Stimulated activated naive CD4-positive, alpha-beta T cell treated with Interleukin-2 at 50 U/mL for 16 hours (primary cell): ENCODE measurements at regions not wholly inside any gene's neighbourhood (a gene's known extent, or its start where the extent isn't known, plus 50 kb on each side); places are given as distances from the start of the nearest gene placed in this dataset.
"Not testable (repeated sequence)": the region's sequence is repeated elsewhere in the genome, so short reads cannot be mapped to it uniquely, and the experiment has no call there.

Experiments used
- DNase-seq: peaks from one replicate; lab custom pipeline; 2025; lab: John Stamatoyannopoulos, UW

DNA sequence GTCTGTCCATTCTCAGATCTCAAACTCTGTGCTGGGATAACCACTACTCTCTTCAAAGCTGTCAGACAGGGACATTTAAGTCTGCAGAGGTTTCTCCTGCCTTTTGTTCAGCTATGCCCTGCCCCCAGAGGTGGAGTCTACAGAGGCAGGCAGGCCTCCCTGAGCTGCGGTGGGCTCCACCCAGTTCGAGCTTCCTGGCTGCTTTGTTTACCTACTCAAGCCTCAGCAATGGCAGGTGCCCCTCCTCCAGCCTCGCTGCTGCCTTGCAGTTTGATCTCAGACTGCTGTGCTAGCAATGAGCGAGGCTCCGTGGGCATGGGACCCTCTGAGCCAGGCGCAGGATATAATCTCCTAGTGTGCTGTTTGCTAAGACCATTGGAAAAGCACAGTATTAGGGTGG, 53.1 kb upstream of the HUNK start:
- not testable (repeated sequence) for DNase-seq

DNA sequence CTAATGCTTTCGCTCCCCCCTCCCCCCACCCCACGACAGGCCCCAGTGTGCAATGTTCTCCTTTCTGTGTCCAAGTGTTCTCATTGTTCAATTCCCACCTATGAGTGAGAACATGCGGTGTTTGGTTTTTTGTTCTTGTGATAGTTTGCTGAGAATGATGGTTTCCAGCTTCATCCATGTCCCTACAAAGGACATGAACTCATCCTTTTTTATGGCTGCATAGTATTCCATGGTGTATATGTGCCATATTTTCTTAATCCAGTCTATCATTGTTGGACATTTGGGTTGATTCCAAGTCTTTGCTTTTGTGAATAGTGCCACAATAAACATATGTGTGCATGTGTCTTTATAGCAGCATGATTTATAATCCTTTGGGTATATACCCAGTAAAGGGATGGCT, 58.5 kb upstream of the HUNK start:
- DNase-seq, result not testable (repeated sequence)

DNA sequence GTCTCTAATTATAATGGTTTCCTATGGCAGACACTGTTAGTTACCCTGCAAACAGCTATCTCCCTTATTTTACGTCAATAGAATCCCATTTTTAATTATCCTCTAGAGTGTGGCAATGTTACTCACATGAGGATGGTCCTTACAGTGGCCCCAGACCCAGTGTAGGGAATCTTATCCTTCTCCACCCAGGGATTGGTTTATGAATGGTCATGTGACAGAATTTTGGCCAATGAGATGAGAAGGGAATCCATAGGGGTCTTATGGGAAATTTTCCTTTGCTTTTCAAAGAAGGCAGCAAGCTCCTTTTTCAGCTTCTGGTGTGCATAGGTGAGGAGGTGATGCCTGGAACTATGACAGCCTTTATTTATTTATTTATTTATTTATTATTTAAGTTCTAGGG, 59.0 kb upstream of the HUNK start:
- no peak for DNase-seq

DNA sequence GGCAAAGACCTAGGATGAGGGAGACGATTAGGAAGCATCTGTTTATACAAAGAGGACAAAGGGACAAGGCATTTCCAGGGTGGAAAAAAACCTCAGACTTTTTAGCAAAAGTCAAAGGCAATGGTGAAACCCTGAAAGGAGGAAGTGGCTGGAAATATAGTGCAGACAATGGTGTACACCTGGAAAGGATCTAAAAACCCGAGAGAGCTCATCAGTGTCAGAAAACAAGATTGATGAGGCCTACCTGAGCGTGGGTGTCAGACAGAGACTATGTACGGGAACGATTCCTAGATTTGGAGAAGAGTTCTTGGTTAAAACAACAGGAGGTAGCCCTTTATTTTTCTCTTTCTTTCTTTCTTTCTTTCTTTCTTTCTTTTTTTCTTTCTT, 68.8 kb upstream of the HUNK start:
- DNase-seq, result no peak

DNA sequence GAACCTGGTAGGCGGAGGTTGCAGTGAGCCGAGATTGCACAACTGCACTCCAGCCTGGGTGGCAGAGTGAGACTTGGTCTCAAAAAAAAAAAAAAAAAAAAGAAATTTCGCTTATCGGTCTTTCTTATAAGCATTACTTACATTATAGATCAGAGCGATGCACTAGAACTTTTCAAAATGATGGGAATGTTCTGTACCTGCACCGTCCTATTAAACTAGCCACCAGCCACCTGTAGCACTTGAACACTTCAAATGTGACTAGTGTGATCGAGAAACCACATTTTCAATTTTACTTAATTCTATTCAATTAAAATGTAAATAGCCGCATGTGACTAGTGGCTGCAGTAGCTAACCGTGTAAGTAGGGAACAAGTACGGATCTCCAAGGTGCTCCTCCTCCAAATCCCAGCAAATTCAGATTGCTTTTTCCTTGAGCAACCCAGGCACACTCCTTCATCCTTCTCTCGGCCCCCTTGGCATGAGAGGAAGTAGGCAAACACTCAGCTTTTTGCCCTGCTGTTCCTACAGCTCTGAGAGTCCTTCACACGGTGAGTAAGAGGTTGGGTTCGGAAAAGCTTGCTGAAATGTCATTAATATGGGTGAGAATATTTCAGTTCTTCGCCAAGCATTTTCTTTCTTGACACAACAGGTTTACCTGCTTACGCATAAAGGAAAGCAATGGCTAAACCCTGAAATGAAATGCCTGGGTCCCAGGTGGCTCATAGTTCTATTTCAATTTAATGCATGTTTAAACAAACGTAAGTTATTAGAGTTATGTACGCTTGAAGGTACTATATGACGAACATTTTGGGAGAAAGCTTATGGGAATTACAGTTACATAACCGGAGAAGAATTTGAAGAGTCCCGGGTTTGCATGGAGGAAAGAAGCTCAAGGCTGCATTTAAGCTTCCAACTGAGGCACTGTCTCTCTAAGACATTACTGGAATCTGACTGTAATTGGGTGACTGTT, 69.5 kb upstream of the HUNK start:
- DNase-seq, result no peak

DNA sequence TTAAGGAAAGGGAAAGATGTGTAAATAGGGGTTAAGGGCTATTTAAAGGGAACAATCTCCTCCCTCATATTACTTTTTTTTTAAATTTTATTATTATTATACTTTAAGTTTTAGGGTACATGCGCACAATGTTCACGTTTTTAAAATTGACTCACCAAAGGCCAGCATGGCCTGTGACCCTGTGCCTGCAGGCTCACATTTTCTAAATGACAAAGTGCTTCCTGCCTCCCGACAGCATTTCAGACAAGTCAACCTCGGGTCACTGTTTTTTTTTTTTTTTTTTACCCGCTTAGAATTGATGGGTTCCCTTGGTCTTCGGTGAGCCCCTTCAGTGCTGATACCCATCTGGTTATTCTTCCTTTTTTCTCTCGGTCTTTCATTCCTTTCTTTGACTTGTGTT, 70.4 kb upstream of the SCAF4 start:
- DNase-seq, result no peak

DNA sequence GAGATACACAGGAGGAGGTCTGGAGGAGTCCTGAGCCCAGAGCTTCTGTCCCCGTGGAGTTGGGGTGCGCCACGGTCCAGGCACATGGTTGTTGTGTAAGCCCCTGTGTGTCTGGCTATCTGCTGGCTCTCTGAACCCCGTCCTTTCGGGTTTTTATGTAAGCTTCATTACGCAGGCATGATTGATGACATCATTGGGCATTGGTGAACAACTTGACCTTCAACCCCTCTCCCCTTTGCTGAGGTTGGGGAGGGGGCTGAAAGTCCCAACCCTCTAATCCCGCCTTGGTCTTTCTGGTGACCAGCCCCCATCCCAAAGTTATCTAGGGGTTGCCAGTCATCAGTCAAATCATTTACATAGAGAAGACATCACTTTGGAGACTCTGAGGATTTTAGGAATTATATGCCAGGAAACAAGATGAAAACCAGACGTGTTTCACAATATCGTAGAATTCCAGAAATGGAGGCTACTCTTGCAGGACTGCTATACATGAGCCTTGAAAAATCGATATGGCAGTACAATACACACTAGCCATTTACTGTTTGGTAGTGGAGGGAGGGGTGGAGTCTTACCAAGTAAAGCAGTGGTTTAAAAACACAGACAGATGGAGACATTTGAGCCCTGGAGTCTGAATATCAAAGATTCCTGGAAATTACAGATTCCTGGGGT, 69.8 kb upstream of the SCAF4 start:
- no peak for DNase-seq

DNA sequence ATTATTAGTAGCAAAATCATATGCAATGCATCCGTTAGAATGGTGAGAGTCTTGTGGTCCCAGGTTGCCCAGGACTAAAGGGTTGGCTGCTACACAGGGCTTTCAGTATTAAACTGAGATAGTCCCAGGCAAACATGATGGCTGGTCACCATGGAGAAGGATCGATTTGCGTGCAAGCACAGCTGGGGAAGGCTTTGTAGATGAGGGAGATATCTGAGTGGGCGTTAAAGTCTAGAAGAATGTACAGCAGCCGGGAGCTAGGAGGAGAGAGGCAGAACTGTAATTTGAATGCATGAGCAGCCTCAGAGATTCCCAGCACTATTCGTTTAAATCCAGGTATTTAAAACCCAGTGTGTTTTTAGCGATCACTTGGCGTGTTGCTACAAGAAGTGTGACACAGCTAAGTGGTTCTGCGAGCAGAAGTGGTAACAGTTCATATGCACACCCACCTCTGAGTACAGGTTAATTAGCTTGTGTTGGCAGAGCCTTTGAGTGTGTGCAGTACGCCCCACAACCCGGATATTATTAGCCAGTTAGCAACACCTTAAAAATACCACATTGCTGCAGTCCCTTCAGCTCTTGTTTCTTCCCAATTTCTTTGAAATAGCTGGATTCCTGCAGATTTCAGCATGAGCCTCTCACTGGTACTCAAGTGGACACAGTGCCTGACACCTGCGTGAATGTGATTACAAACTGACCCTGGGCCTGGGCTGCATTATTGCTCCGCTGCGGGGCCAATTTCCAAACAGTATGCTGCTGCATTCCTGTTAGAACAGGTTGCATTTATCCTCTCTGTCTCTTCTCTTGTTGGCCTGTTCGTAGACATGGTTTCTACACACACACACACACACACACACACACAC, 67.2 kb upstream of the SCAF4 start:
- DNase-seq, result no peak

DNA sequence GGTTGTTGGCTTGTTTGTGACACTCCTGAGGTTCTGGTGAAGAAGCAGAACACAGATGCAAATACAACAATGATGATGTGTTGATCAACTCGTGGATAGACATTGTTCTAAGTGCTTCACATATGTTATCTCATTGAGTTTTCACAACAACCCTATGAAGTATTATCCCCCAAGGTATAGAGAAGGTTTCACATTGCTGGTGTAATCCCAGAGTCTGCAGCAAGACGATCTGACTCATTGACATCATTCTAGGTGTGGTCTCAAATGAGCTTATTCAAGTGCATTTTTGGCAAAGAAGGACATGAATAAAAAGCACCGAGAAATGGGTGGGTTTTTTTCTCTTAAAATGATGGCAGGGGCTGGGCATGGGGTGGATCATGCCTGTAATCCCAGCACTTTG, 64.1 kb upstream of the SCAF4 start:
- no peak for DNase-seq

DNA sequence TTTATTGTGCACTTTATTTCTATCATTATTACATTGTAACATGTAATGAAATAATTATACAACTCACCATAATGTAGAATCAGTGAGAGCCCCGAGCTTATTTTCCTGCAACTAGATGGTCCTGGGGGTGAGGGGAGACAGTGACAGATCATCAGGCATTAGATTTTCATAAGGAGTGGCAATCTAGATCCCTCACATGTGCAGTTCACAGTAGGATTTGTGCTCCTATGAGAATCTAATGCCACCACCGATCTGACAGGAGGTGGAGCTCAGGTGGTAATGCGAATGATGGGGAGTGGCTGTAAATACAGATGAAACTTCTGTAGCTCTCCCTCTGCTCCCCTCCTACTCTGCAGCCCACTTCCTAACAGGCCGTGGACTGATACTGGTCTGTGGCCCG, 58.5 kb upstream of the SCAF4 start:
- DNase-seq, result not testable (repeated sequence)

DNA sequence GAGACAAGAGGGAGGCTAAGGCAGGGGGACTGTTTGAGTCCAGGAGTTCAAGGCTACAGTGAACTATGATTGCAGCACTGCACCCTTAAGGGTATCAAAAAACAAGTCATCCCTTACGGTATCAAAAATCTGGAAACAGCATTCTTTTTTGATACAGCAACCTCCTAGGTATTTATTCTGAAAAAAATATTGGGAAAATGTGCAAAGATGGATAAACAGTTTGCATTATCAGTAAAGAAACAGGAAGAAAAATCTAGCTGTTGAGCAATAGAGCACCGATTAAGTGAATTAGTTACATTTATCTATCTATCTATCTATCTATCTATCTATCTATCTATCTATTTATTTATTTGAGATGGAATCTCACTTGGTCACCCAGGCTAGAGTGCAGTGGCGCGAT, 56.7 kb upstream of the SCAF4 start:
- no peak for DNase-seq

DNA sequence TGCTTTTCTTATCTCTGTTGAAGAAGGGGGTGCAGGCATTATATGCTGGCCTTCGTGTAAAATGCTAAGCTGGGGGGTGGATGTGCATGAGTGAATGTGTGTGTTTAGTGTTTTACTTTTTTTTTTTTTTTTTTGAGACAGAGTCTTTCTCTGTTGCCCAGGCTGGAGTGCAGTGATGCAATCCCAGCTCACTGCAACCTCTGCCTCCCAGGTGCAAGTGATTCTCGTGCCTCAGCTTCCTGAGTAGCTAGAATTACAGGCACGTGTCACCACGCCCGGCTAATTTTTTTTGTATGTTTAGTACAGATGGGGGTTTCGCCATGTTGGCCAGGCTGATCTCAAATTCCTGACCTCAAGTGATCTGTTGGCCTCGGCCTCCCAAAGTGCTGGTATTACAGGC, 55.8 kb upstream of the SCAF4 start:
- not testable (repeated sequence) for DNase-seq

DNA sequence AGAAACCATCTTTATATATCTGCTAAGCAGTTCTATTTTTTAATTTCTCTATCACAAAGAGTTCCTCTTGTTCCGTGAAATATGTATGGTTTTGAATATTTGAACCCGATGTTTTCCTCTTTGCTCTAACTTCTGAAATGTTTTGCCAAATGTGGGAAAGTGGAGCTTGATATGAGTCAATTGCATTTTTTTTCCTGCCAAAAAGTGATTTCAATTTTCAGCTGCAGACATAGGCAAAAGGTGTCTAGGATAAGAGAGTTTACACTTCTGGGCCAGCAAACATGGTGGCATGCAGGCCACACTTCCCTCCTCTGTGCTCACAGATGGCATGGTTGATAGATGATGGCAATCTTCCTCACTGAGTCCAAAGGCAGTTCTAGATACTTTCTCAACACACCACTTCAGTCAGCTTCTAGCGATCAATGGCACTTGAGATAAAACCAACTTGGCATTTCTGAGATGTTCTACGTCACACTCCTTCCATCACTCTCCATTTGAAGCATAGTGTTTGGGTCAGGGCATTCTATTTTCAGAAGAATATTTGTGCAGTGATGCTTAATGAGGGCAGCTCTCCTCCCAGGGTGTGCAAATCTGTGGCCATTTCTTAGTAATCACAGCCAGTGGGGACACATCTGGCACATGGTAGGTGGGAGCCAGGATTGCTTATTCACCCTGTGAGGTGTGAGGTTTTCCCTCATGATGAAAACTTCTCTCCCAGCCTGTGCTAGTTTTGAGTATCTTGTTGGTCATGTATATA, 54.4 kb upstream of the SCAF4 start:
- DNase-seq, result no peak

DNA sequence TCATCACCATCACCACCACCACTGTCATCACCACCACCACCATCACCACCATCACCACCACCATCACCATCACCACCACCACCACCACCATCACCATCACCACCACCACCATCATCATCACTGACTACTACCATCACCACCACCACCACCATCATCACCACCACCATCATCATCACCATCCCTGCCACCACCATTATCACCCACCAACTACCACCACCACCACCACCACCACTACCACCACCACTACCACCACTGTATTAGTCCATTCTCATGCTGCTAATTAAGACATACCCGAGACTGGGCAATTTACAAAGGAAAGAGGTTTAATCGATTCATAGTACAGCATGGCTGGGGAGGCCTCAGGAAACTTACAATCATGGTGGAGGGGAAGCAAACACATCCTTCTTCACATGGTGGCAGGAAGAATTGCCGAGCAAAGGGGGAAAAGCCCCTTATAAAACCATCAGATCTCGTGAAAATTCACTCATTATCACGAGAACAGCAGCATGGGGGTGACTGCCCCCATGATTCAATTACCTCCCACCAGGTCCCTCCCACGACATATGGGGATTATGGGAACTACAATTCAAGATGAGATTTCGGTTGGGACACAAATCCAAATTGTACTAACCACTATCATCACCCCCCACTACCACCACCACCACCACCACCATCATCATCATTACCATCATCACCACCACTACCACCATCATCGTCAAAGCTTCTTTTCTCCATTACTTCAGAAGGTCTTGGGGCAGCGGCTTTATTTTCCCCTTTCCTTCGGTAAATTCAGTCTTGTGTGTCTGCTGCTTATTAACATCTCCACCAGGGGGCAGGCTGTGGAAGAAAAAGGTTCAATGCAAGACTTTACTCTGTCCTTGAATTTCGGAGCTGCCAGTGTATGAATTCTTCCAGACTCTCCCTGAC, 53.6 kb upstream of the SCAF4 start:
- DNase-seq, result peak; percentile 22

DNA sequence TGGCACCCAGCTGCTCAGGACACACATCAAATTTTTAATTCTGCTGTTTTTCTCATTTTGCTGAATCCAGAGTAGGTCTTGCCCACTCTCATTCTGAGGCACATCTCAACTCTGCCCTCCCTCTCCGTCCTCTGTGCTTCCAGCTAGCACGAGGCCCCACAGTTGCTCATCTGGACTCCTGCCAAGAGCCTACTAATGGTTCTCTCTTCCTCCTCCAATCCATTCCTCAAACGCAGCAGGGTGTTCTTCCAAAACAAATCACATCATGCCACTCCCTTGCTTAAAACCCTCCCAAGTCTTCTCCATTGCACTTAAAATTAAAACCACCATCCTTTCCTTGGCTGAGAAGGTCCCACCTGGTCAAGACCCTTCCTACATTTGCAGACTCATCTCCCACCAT, 49.8 kb upstream of the SCAF4 start:
- no peak for DNase-seq
